IMR-90 (cell line): ENCODE measurements at regions not wholly inside any gene's neighbourhood (a gene's known extent, or its start where the extent isn't known, plus 50 kb on each side); places are given as distances from the start of the nearest gene placed in this dataset.

Source experiments
- CHD1 ChIP-seq: IDR thresholded peaks from 2 replicates; pipeline ENCODE4 v1.6.1; 2012; ENCODE audit warnings: low read depth, low read length, improper control_type of control experiment
- CTCF ChIP-seq: conservative IDR thresholded peaks from 2 replicates; pipeline ENCODE4 v1.5.1; 2012; ENCODE audit warnings: mild to moderate bottlenecking, low read depth, low read length, improper control_type of control experiment
- MXI1 ChIP-seq: IDR thresholded peaks from 2 replicates; pipeline ENCODE4 v1.6.1; 2012; ENCODE audit warnings: low read depth, mild to moderate bottlenecking, low read length, moderate library complexity, borderline replicate concordance
- POLR2A ChIP-seq: IDR thresholded peaks from 2 replicates; pipeline ENCODE4 v1.6.1; 2012; ENCODE audit warnings: mild to moderate bottlenecking, low read depth, low read length
- RAD21 ChIP-seq: IDR thresholded peaks from 2 replicates; pipeline ENCODE4 v1.6.1; 2012; ENCODE audit warnings: low read length, improper control_type of control experiment
- SMC3 ChIP-seq: fragments of 150-350 bp; IDR thresholded peaks from 2 replicates; pipeline ENCODE4 v1.6.1; 2016; ENCODE audit warnings: low read depth, mild to moderate bottlenecking, antibody characterized with exemption, low read length, moderate library complexity

GRCh38 chr19:57004418-57004817 is 115.4 kb upstream of the USP29 start:
- TF ChIP-seq CHD1 (no peak), CTCF (no peak), POLR2A (no peak), MXI1 (no peak), SMC3 (no peak), RAD21 (no peak)
